ENCODE measurements at regions not wholly inside any gene's neighbourhood (a gene's known extent, or its start where the extent isn't known, plus 50 kb on each side); places are given as distances from the start of the nearest gene placed in this dataset.

- no peak for TF ChIP-seq CTCF (IDR thresholded peaks at IDR 0.05)
- no peak for TF ChIP-seq EZH2phosphoT487 (IDR thresholded peaks at IDR 0.05)
Observed at GRCh38 chrX:44470816-44471215, 71.8 kb downstream of the FUNDC1 start.
